ENCODE measurements at regions not wholly inside any gene's neighbourhood (a gene's known extent, or its start where the extent isn't known, plus 50 kb on each side); places are given as distances from the start of the nearest gene placed in this dataset.

DNA sequence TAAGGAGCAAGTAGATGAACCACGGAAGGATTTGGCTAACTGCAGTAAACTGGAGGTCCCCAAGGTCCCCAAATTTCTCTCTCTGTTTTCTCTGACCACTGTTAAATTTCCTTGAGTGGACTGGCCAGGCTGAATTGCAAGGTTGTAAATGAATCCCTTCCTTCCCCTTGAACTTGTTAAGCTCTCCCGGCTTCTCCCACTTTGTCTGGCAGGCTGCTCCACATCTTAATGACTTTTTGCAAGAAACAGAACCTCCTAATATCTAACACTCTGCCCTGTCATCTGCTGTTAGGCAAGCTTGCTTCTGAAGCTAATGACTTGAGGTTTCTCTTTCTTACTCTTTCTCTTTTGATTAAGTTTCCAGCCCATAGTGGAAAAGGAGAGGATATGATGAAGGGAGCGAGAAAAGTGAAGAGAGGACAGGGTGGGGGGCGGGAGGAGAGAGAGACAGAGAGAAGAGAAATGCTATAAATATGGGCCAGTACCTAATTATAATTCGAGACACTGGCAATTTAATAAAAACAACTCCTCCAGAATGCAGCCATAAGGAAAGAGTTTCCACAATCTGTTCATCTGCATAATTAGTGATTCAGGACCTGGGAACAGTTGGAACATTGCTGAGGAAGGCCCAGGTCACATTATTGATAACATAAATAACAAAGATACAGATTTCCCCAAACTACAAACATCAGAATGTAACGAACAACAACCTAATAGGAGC is 437.3 kb upstream of the MPDZ start:
- TF ChIP-seq, protein P1, sequence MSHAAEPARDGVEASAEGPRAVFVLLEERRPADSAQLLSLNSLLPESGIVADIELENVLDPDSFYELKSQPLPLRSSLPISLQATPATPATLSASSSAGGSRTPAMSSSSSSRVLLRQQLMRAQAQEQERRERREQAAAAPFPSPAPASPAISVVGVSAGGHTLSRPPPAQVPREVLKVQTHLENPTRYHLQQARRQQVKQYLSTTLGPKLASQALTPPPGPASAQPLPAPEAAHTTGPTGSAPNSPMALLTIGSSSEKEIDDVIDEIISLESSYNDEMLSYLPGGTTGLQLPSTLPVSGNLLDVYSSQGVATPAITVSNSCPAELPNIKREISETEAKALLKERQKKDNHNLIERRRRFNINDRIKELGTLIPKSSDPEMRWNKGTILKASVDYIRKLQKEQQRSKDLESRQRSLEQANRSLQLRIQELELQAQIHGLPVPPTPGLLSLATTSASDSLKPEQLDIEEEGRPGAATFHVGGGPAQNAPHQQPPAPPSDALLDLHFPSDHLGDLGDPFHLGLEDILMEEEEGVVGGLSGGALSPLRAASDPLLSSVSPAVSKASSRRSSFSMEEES (CRISPR knock-in tag; IDR thresholded peaks at IDR 0.05), result no peak
- TF ChIP-seq, protein P2, sequence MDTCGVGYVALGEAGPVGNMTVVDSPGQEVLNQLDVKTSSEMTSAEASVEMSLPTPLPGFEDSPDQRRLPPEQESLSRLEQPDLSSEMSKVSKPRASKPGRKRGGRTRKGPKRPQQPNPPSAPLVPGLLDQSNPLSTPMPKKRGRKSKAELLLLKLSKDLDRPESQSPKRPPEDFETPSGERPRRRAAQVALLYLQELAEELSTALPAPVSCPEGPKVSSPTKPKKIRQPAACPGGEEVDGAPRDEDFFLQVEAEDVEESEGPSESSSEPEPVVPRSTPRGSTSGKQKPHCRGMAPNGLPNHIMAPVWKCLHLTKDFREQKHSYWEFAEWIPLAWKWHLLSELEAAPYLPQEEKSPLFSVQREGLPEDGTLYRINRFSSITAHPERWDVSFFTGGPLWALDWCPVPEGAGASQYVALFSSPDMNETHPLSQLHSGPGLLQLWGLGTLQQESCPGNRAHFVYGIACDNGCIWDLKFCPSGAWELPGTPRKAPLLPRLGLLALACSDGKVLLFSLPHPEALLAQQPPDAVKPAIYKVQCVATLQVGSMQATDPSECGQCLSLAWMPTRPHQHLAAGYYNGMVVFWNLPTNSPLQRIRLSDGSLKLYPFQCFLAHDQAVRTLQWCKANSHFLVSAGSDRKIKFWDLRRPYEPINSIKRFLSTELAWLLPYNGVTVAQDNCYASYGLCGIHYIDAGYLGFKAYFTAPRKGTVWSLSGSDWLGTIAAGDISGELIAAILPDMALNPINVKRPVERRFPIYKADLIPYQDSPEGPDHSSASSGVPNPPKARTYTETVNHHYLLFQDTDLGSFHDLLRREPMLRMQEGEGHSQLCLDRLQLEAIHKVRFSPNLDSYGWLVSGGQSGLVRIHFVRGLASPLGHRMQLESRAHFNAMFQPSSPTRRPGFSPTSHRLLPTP (IDR thresholded peaks at IDR 0.05; ENCODE audit: borderline replicate concordance, extremely low read depth, insufficient read length), result no peak
- TF ChIP-seq, protein P3, sequence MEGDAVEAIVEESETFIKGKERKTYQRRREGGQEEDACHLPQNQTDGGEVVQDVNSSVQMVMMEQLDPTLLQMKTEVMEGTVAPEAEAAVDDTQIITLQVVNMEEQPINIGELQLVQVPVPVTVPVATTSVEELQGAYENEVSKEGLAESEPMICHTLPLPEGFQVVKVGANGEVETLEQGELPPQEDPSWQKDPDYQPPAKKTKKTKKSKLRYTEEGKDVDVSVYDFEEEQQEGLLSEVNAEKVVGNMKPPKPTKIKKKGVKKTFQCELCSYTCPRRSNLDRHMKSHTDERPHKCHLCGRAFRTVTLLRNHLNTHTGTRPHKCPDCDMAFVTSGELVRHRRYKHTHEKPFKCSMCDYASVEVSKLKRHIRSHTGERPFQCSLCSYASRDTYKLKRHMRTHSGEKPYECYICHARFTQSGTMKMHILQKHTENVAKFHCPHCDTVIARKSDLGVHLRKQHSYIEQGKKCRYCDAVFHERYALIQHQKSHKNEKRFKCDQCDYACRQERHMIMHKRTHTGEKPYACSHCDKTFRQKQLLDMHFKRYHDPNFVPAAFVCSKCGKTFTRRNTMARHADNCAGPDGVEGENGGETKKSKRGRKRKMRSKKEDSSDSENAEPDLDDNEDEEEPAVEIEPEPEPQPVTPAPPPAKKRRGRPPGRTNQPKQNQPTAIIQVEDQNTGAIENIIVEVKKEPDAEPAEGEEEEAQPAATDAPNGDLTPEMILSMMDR (IDR thresholded peaks at IDR 0.05 in 2 of 3, conservative IDR thresholded peaks at IDR 0.05 in 1 of 3; ENCODE audit: insufficient read depth in 2 of 3, low read depth in 1 of 3, low read length in 3 of 3), result no peak
- TF ChIP-seq ATF1 (CRISPR knock-in tag; IDR thresholded peaks at IDR 0.05) (no peak), ATF1 (tag; IDR thresholded peaks at IDR 0.05) (no peak), NR1H2 (CRISPR knock-in tag; IDR thresholded peaks at IDR 0.05) (no peak)

Data from K562 (cell line).